ENCODE measurements at regions not wholly inside any gene's neighbourhood (a gene's known extent, or its start where the extent isn't known, plus 50 kb on each side); places are given as distances from the start of the nearest gene placed in this dataset.

GRCh38 chr3:145628211-145628610 is 532.8 kb downstream of the PLOD2 start:
- TF ChIP-seq, protein P1, sequence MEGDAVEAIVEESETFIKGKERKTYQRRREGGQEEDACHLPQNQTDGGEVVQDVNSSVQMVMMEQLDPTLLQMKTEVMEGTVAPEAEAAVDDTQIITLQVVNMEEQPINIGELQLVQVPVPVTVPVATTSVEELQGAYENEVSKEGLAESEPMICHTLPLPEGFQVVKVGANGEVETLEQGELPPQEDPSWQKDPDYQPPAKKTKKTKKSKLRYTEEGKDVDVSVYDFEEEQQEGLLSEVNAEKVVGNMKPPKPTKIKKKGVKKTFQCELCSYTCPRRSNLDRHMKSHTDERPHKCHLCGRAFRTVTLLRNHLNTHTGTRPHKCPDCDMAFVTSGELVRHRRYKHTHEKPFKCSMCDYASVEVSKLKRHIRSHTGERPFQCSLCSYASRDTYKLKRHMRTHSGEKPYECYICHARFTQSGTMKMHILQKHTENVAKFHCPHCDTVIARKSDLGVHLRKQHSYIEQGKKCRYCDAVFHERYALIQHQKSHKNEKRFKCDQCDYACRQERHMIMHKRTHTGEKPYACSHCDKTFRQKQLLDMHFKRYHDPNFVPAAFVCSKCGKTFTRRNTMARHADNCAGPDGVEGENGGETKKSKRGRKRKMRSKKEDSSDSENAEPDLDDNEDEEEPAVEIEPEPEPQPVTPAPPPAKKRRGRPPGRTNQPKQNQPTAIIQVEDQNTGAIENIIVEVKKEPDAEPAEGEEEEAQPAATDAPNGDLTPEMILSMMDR (conservative IDR thresholded peaks at IDR 0.05; ENCODE audit: control insufficient read depth, insufficient read depth, low read depth, low read length) = no peak
- no peak overlapping the region for H3K4me3 ChIP-seq (ENCODE audit: control insufficient read depth, low read depth, low read length)

GRCh38 chr3:145637105-145637504 is 523.9 kb downstream of the PLOD2 start:
- TF ChIP-seq, protein P1 (conservative IDR thresholded peaks at IDR 0.05; ENCODE audit: control insufficient read depth, insufficient read depth, low read depth, low read length) = no peak
- H3K4me3 ChIP-seq (ENCODE audit: control insufficient read depth, low read depth, low read length) = no peak overlapping the region
- DNase-seq (ENCODE audit: low read depth) = no peak

More at GRCh38 chr3:145628211-145628610, 532.8 kb downstream of the PLOD2 start:
- no peak for DNase-seq (ENCODE audit: low read depth)

DNA sequence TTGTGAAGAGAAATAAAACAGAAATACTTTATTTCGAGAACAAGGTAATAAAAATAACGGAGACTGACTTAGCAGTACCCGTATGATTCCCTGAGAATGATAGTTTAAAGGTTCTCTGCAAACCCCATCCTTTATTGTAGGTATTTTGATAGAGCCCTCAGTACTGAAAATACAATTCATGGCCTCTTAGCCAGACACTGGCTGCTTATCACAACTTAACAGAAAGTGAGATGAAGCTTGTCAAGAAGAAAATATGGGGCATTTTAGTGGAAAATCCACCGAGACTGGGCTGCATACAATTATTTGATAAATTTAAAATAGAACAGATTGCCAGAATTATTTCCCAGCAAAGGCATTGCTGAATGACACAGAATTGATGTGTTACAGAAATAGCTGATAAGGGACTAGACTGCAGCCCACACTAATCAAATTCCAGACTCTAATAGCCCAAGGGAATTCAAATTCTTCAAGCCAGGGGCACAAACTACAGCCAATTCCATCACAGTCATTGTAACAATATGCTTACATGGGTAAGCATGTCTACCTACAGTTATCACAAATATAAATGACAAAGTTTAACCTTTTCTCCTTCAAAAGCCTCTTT is 521.9 kb downstream of the PLOD2 start:
- no peak overlapping the region for H3K4me3 ChIP-seq (ENCODE audit: control insufficient read depth, low read depth, low read length)
- TF ChIP-seq, protein P1 (conservative IDR thresholded peaks at IDR 0.05; ENCODE audit: control insufficient read depth, insufficient read depth, low read depth, low read length) = no peak
- DNase-seq (ENCODE audit: low read depth) = no peak

- TF ChIP-seq, protein P1 (conservative IDR thresholded peaks at IDR 0.05; ENCODE audit: control insufficient read depth, insufficient read depth, low read depth, low read length) = no peak
- DNase-seq (ENCODE audit: low read depth) = no peak
- no peak overlapping the region for H3K4me3 ChIP-seq (ENCODE audit: control insufficient read depth, low read depth, low read length)
Measured at GRCh38 chr3:145639875-145640274, 521.1 kb downstream of the PLOD2 start.

GRCh38 chr3:145648396-145648795 is 512.6 kb downstream of the PLOD2 start:
- DNase-seq (ENCODE audit: low read depth) = no peak
- H3K4me3 ChIP-seq (ENCODE audit: control insufficient read depth, low read depth, low read length) = no peak overlapping the region
- TF ChIP-seq, protein P1 (conservative IDR thresholded peaks at IDR 0.05; ENCODE audit: control insufficient read depth, insufficient read depth, low read depth, low read length) = no peak

DNA sequence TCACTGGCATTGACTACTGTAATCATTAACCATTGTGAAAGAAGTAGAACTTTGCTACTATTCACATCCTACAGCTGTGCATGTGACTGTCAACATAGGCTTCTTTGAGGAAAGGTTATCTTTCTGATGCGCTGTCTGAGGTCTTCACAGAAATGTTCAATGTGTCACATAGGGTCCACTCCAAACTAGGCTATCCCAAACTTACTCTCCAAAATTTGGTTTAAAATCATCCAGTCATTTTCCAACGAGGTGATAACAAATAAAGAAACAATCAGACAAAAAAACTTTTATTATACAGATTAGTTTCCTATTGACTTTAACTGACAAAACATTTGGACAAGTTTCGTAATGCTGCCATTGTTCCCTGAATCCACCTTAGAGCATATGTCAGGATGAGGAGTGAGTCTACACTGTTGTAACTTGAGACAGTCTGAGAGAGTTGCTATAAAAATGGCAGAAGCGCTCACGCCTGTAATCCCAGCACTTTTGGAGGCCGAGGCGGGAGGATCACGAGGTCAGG is 511.6 kb downstream of the PLOD2 start:
- DNase-seq (ENCODE audit: low read depth) = no peak
- TF ChIP-seq, protein P1 (conservative IDR thresholded peaks at IDR 0.05; ENCODE audit: control insufficient read depth, insufficient read depth, low read depth, low read length) = no peak
- no peak overlapping the region for H3K4me3 ChIP-seq (ENCODE audit: control insufficient read depth, low read depth, low read length)
